ENCODE measurements at regions not wholly inside any gene's neighbourhood (a gene's known extent, or its start where the extent isn't known, plus 50 kb on each side); places are given as distances from the start of the nearest gene placed in this dataset.

DNA sequence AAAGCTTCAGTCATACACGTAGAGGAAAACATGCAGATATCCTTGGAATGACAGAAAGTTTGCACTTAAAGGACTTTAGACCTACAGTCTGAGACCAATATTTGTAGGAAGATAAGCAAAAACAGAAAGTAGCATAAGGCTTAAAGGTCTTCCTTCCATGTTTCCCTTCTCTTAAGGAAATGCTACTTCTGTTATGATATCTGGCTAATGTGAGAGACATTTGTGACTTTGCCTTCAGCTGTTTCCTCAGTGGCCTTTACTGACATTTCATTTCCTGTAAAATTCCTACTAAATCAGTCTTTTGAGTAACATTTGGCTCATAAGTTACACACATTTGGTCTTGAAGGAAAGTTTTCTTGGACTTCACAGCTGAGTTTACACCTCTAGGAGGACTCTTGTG is 713.4 kb downstream of the TBC1D32 start:
- DNase-seq = no peak
- H3K4me1 ChIP-seq = no peaks in the 10 kb centered on the region
- TF ChIP-seq POLR2A (IDR thresholded peaks at IDR 0.05) (no peak), EP300 (IDR thresholded peaks at IDR 0.05) (no peak), POLR2AphosphoS5 (IDR thresholded peaks at IDR 0.05) (no peak)
- TF ChIP-seq, protein P1, sequence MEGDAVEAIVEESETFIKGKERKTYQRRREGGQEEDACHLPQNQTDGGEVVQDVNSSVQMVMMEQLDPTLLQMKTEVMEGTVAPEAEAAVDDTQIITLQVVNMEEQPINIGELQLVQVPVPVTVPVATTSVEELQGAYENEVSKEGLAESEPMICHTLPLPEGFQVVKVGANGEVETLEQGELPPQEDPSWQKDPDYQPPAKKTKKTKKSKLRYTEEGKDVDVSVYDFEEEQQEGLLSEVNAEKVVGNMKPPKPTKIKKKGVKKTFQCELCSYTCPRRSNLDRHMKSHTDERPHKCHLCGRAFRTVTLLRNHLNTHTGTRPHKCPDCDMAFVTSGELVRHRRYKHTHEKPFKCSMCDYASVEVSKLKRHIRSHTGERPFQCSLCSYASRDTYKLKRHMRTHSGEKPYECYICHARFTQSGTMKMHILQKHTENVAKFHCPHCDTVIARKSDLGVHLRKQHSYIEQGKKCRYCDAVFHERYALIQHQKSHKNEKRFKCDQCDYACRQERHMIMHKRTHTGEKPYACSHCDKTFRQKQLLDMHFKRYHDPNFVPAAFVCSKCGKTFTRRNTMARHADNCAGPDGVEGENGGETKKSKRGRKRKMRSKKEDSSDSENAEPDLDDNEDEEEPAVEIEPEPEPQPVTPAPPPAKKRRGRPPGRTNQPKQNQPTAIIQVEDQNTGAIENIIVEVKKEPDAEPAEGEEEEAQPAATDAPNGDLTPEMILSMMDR (IDR thresholded peaks at IDR 0.05) = no peak
- no peak overlapping the region for H3K27ac ChIP-seq
- H3K4me3 ChIP-seq = no peak overlapping the region
- no peaks in the 10 kb centered on the region for H3K36me3 ChIP-seq
- intact Hi-C loops (cut with DNase I) = no loop called here
- H3K9me3 ChIP-seq = no peaks in the 10 kb centered on the region
- no peaks in the 10 kb centered on the region for H3K27me3 ChIP-seq
- WGBS, 2 donors = 33 to 57% methylated on average over 1 of the region's 1 CpG

DNA sequence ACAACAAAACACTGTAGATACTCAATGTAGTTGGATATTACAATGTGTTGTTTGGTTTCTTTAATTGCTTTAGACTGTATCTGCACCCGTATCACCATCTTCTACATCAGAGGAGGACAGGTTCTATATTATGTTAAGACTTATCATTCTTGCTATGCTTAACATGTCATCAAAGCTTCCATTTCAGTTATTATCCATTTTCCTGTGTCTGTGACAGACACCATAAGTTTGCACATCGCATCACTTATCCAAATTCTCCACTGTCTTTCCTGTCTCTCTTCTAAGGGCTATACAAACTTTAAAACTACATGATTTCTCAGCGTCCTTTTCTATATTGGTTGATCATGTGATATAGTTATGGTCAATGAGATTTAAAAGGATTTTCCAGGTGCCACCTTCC is 719.0 kb downstream of the TBC1D32 start:
- Histone ChIP-seq H3K4me3 (no peak overlapping the region), H3K9me3 (no peaks in the 10 kb centered on the region), H3K27ac (no peak overlapping the region), H3K4me1 (no peaks in the 10 kb centered on the region), H3K36me3 (no peaks in the 10 kb centered on the region), H3K27me3 (no peaks in the 10 kb centered on the region)
- 84 to 85% methylated on average over 3 of the region's 3 CpGs for WGBS, 2 donors
- TF ChIP-seq, protein P1 (IDR thresholded peaks at IDR 0.05) = no peak
- TF ChIP-seq EP300 (IDR thresholded peaks at IDR 0.05) = no peak
- no peak for TF ChIP-seq POLR2A (IDR thresholded peaks at IDR 0.05)
- TF ChIP-seq POLR2AphosphoS5 (IDR thresholded peaks at IDR 0.05) = no peak
- no peak for DNase-seq
- intact Hi-C loops (cut with DNase I) = no loop called here

DNA sequence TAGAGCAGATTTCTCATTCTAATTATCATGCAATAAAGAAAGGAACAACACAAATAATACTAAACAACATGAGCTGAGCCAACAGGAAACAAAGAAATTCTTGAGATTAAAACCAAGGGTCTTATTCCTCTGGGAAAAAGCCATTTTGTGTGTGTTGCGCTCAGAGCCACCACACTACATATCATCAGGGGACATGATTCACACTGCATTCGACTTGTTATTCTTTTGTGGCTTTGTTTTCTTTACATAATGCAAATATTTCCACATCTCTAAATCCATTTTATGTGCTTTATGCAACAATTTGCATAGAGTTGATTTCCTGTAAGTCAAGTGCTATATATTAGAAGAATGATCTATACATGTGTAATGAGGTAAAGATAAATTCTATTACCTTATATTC is 719.6 kb downstream of the TBC1D32 start:
- no peaks in the 10 kb centered on the region for H3K36me3 ChIP-seq
- no peak for TF ChIP-seq POLR2A (IDR thresholded peaks at IDR 0.05)
- no peak for TF ChIP-seq POLR2AphosphoS5 (IDR thresholded peaks at IDR 0.05)
- TF ChIP-seq, protein P1 (IDR thresholded peaks at IDR 0.05) = no peak
- TF ChIP-seq EP300 (IDR thresholded peaks at IDR 0.05) = no peak
- intact Hi-C loops (cut with DNase I) = no loop called here
- WGBS, 2 donors = 69 to 77% methylated on average over 2 of the region's 2 CpGs
- no peak overlapping the region for H3K4me3 ChIP-seq
- no peaks in the 10 kb centered on the region for H3K27me3 ChIP-seq
- no peak overlapping the region for H3K27ac ChIP-seq
- DNase-seq = no peak
- no peaks in the 10 kb centered on the region for H3K4me1 ChIP-seq
- H3K9me3 ChIP-seq = no peaks in the 10 kb centered on the region

DNA sequence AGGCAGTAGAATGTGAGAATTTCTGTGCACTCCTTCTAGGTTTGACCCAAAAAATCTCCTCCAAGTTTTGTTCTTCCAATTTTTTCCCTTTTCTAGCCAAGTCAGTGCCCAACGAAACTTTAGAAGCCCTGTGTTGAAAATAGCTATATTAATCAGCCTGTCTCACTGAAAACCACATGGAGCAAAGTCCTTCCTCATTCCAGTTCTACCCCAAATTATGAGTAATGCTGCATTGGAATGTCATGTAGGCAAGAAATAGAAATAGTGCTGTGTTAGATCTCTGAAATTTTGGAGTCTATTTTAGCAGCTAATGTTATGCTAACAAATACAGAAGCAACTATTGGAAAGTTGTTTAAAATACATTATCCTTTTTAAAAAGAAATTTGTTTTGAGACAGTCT is 725.5 kb downstream of the TBC1D32 start:
- no peaks in the 10 kb centered on the region for H3K4me1 ChIP-seq
- WGBS, 2 donors = 37 to 58% methylated on average over 1 of the region's 1 CpG
- no peaks in the 10 kb centered on the region for H3K27me3 ChIP-seq
- intact Hi-C loops (cut with DNase I) = no loop called here
- no peak overlapping the region for H3K4me3 ChIP-seq
- H3K27ac ChIP-seq = no peak overlapping the region
- TF ChIP-seq POLR2AphosphoS5 (IDR thresholded peaks at IDR 0.05) (no peak), EP300 (IDR thresholded peaks at IDR 0.05) (no peak), POLR2A (IDR thresholded peaks at IDR 0.05) (no peak)
- TF ChIP-seq, protein P1 (IDR thresholded peaks at IDR 0.05) = no peak
- H3K9me3 ChIP-seq = no peaks in the 10 kb centered on the region
- DNase-seq = no peak
- no peaks in the 10 kb centered on the region for H3K36me3 ChIP-seq

DNA sequence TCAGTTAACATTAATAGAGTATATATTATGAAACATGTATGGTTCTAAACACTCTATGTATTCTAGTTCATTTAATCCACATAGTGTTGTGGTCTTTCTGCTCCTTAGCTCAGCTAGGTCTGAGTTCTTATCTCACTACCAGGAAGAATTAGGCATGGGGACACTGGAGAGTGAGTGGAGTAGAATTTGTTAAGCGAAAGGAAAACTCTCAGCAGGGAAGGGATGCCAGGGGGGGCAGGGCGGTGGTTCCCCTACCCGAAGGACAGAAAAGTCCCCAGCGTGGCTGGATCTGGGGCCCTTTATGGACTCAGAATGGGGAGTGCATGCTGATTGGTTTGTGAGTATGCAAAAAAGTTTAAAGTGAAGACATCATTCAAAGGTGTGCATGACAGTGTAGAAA is 727.5 kb downstream of the TBC1D32 start:
- no peaks in the 10 kb centered on the region for H3K9me3 ChIP-seq
- 69 to 84% methylated on average over 4 of the region's 4 CpGs for WGBS, 2 donors
- no peaks in the 10 kb centered on the region for H3K27me3 ChIP-seq
- H3K4me3 ChIP-seq = no peak overlapping the region
- no peaks in the 10 kb centered on the region for H3K36me3 ChIP-seq
- TF ChIP-seq EP300 (IDR thresholded peaks at IDR 0.05) (no peak), POLR2AphosphoS5 (IDR thresholded peaks at IDR 0.05) (no peak), POLR2A (IDR thresholded peaks at IDR 0.05) (no peak)
- TF ChIP-seq, protein P1 (IDR thresholded peaks at IDR 0.05) = no peak
- H3K27ac ChIP-seq = no peak overlapping the region
- no peaks in the 10 kb centered on the region for H3K4me1 ChIP-seq
- DNase-seq = no peak
- intact Hi-C loops (cut with DNase I) = no loop called here

All from sigmoid colon (tissue), 6 donors.